Kidney (tissue), 13 donors: ENCODE measurements at regions not wholly inside any gene's neighbourhood (a gene's known extent, or its start where the extent isn't known, plus 50 kb on each side); places are given as distances from the start of the nearest gene placed in this dataset.

ENCODE experiments used
- DNase-seq, 5 donors: peaks; one replicate each; pipeline ENCODE4 v3.0.0-alpha.2; 2013 to 2020
- FAIRE-seq: peaks from 2 replicates; lab custom pipeline; 2012; peaks lifted over from hg19 to GRCh38; lab: Jason Lieb, UNC
- H3K27ac ChIP-seq, 2 donors: one replicate each; pipeline ENCODE4 v1.7.0; 2013; ENCODE audit warnings: low read depth in 2 of 2, low read length in 2 of 2, inconsistent platforms in 1 of 2
- H3K27me3 ChIP-seq: one replicate; pipeline ENCODE4 v1.7.1; 2013; ENCODE audit warnings: low read length, inconsistent platforms; ENCODE audit not compliant: control insufficient read depth, insufficient read depth
- H3K36me3 ChIP-seq, 3 donors: one replicate each; pipeline versions ENCODE4 v1.7.0 to v1.7.1; 2013; ENCODE audit warnings: low read length in 3 of 3, control low read depth in 1 of 3, inconsistent platforms in 1 of 3; ENCODE audit not compliant: insufficient read depth in 3 of 3, control insufficient read depth in 2 of 3
- H3K4me1 ChIP-seq, 3 donors: one replicate each; pipeline versions ENCODE4 v1.7.0 to v1.7.1; 2013; ENCODE audit warnings: low read length in 3 of 3, inconsistent platforms in 1 of 3, low read depth in 1 of 3; ENCODE audit not compliant: control insufficient read depth in 2 of 3, insufficient read depth in 2 of 3
- H3K4me3 ChIP-seq, 3 donors: one replicate each; pipeline versions ENCODE4 v1.7.0 to v1.8.1; 2013; ENCODE audit warnings: low read length in 3 of 3, control low read depth in 1 of 3, inconsistent platforms in 1 of 3
- H3K9ac ChIP-seq, 3 donors: one replicate each; pipeline versions ENCODE4 v1.7.0 to v1.7.1; 2013; ENCODE audit warnings: low read length in 3 of 3, control low read depth in 1 of 3, inconsistent platforms in 1 of 3
- H3K9me3 ChIP-seq, 3 donors: one replicate each; pipeline versions ENCODE4 v1.7.0 to v1.7.1; 2013; ENCODE audit warnings: low read length in 3 of 3, control low read depth in 1 of 3, inconsistent platforms in 1 of 3; ENCODE audit not compliant: control insufficient read depth in 2 of 3, insufficient read depth in 1 of 3
- intact Hi-C: fragments of 100-400 bp; cut with DNase I; formaldehyde crosslinking; loops from one replicate; pipeline ENCODE4 v1.11.1; 2022
- TF ChIP-seq, protein P1 (sequence below): IDR thresholded peaks from 3 replicates; pipeline ENCODE4 v1.5.1; 2012; ENCODE audit warnings: mild to moderate bottlenecking, moderate library complexity, borderline replicate concordance; ENCODE audit not compliant: insufficient read depth; ENCODE audit errors: extremely low read depth
- donor health status: control.
- donor health status: control.
- donor health status: control.
- donor health status: control.
- donor health status: control.
- donor health status: DM: yes; HTN: yes; CAD: no.
- donor health status: Normal renal cell carcinoma (clear cell type).

DNA sequence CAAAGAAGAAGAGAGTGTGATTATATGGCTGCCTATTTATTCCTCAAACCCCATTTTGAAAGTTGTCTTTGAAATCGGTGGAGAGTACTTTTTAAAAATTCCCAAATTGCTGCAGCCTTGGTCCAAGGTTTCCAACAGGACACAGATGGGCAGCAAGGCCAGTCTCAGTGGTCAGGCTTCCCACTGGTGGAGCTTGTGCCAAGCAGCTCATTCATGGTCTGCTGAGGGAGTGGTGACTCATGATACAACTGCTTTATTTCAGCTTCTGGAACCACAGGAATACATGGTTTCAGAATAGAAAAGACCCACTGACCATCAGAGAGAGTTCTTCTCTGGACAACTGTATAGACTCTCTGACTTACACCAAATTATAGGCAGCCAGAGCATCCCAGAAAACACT lies 673.1 kb upstream of the KLF4 start:
- H3K9ac ChIP-seq, result no peak overlapping the region
- TF ChIP-seq, protein P1, sequence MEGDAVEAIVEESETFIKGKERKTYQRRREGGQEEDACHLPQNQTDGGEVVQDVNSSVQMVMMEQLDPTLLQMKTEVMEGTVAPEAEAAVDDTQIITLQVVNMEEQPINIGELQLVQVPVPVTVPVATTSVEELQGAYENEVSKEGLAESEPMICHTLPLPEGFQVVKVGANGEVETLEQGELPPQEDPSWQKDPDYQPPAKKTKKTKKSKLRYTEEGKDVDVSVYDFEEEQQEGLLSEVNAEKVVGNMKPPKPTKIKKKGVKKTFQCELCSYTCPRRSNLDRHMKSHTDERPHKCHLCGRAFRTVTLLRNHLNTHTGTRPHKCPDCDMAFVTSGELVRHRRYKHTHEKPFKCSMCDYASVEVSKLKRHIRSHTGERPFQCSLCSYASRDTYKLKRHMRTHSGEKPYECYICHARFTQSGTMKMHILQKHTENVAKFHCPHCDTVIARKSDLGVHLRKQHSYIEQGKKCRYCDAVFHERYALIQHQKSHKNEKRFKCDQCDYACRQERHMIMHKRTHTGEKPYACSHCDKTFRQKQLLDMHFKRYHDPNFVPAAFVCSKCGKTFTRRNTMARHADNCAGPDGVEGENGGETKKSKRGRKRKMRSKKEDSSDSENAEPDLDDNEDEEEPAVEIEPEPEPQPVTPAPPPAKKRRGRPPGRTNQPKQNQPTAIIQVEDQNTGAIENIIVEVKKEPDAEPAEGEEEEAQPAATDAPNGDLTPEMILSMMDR, result no peak
- no peaks in the 10 kb centered on the region for H3K36me3 ChIP-seq
- no peak overlapping the region for H3K27ac ChIP-seq
- no peak overlapping the region for H3K4me3 ChIP-seq
- DNase-seq (no peak), FAIRE-seq (no peak)
- no peaks in the 10 kb centered on the region for H3K9me3 ChIP-seq
- intact Hi-C loops, result no loop called here
- no peaks in the 10 kb centered on the region for H3K27me3 ChIP-seq
- H3K4me1 ChIP-seq, result peaks cover 0 to 3% (median 0%) of the 10 kb centered on the region in 3 donors

DNA sequence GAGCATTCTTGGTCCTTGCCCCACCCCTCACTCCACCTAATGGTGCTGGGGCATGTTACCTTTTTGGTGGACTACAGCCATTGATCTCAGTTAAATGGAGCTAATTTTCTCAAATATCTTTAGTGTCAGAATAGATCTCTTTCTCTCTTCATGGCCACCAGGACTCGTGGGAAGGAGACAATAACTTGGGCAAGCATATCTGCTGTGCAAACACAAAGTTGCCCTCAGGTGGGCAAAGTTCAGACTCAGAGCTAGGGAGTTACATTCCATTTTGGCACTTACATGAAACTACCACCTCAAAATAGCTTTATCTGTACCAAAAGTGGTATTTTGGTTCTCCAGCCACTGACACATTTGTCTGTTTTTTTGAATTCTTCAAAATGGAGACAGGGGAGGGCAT lies 671.9 kb upstream of the KLF4 start:
- Histone ChIP-seq H3K4me3 (no peak overlapping the region), H3K36me3 (no peaks in the 10 kb centered on the region), H3K27me3 (no peaks in the 10 kb centered on the region), H3K27ac (no peak overlapping the region), H3K9ac (no peak overlapping the region), H3K4me1 (no peaks in the 10 kb centered on the region), H3K9me3 (no peaks in the 10 kb centered on the region)
- DNase-seq (no peak), FAIRE-seq (no peak)
- intact Hi-C loops, result no loop called here
- TF ChIP-seq, protein P1, result no peak

DNA sequence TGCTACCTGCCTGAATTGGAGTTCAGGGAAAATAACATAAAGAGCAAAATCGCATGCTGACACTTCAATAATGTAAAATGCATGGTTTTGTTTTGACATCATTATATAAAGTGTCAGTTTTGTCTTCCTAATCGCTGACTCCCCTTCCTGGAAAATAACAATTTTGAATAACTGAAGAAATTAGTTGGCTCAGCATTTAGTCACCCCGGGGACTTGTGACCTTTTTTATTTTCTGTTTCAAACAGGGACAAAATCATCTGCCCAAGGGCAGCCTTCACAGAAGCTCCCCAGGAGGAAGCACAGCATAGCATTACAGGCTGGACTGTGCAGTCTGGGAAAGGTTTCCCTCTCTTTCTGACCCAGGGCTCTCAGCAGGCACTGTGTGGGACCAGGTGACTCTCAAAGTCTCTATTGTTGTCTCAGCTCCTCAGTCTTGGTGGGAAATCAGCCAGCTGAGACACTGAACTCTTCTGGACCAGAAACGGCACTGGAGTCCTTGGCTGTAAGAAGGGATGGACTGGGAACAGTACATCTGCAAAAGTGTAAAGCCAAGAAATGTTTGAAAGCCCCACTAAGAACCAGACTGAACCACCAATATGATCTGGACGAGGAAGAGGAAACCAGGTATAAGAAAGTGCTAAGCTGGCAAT lies 671.3 kb upstream of the KLF4 start:
- TF ChIP-seq, protein P1, result no peak
- no peaks in the 10 kb centered on the region for H3K36me3 ChIP-seq
- no peak overlapping the region for H3K4me3 ChIP-seq
- no peak for FAIRE-seq
- no peak for DNase-seq
- no peak overlapping the region for H3K27ac ChIP-seq
- H3K4me1 ChIP-seq, result no peaks in the 10 kb centered on the region
- H3K9ac ChIP-seq, result no peak overlapping the region
- no peaks in the 10 kb centered on the region for H3K27me3 ChIP-seq
- intact Hi-C loops, result no loop called here
- no peaks in the 10 kb centered on the region for H3K9me3 ChIP-seq

DNA sequence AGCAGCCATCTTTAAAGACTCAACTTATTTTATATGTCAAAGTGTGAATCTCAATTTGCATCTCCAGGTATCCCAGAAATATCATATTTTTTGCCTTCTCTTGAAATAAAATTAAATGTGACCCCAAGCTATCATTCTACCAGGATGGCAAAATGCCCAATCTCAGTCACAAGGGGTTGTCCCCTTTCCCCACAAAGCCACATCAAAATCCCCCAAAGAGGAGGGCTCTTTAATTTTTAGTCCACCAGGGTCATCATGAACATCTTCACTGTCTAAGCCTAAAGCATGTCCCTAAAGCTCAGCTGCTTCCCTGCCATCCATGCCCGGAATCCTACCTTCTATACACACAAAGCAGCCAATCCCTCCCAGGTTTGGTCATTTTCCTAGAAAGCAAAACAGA lies 670.5 kb upstream of the KLF4 start:
- TF ChIP-seq, protein P1, result no peak
- H3K36me3 ChIP-seq, result no peaks in the 10 kb centered on the region
- H3K9me3 ChIP-seq, result no peaks in the 10 kb centered on the region
- intact Hi-C loops, result no loop called here
- no peaks in the 10 kb centered on the region for H3K27me3 ChIP-seq
- no peak for FAIRE-seq
- DNase-seq, result no peak
- H3K9ac ChIP-seq, result no peak overlapping the region
- H3K27ac ChIP-seq, result no peak overlapping the region
- H3K4me1 ChIP-seq, result no peaks in the 10 kb centered on the region
- no peak overlapping the region for H3K4me3 ChIP-seq
